Urinary bladder (tissue), 3 donors: ENCODE measurements at regions not wholly inside any gene's neighbourhood (a gene's known extent, or its start where the extent isn't known, plus 50 kb on each side); places are given as distances from the start of the nearest gene placed in this dataset.

Experiments used
- DNase-seq: peaks from one replicate; pipeline ENCODE4 v3.0.0-alpha.2; 2015; ENCODE audit errors: extremely low spot score
- H3K27ac ChIP-seq: one replicate; pipeline ENCODE4 v1.5.1; 2013; ENCODE audit warnings: low read depth, mild to moderate bottlenecking, moderate library complexity
- H3K36me3 ChIP-seq: one replicate; pipeline ENCODE4 v1.6.1; 2013; ENCODE audit warnings: mild to moderate bottlenecking, moderate library complexity; ENCODE audit not compliant: insufficient read depth
- H3K4me1 ChIP-seq: one replicate; pipeline ENCODE4 v1.6.1; 2013; ENCODE audit warnings: mild to moderate bottlenecking, moderate library complexity; ENCODE audit not compliant: insufficient read depth
- H3K4me3 ChIP-seq: one replicate; pipeline ENCODE4 v1.5.1; 2013; ENCODE audit warnings: low read depth, low read length
- WGBS: extraction: QIAGEN DNeasy Blood & Tissue Kit; methylation state at CpG from one replicate; pipeline ENCODE4 v1.1.7; 2013; 5-methylcytosine and 5-hydroxymethylcytosine counted together
- donor health status: healthy with polysubstance abuse.
- donor health status: healthy.

- no peak overlapping the region for H3K27ac ChIP-seq
- H3K4me1 ChIP-seq = no peaks in the 10 kb centered on the region
- no peak for DNase-seq
- WGBS = 79% methylated on average over 5 of the region's 5 CpGs
- no peak overlapping the region for H3K4me3 ChIP-seq
- H3K36me3 ChIP-seq = no peaks in the 10 kb centered on the region
These were observed 105.2 kb upstream of the TAF1B start for GRCh38 chr2:9738062-9738461.

DNA sequence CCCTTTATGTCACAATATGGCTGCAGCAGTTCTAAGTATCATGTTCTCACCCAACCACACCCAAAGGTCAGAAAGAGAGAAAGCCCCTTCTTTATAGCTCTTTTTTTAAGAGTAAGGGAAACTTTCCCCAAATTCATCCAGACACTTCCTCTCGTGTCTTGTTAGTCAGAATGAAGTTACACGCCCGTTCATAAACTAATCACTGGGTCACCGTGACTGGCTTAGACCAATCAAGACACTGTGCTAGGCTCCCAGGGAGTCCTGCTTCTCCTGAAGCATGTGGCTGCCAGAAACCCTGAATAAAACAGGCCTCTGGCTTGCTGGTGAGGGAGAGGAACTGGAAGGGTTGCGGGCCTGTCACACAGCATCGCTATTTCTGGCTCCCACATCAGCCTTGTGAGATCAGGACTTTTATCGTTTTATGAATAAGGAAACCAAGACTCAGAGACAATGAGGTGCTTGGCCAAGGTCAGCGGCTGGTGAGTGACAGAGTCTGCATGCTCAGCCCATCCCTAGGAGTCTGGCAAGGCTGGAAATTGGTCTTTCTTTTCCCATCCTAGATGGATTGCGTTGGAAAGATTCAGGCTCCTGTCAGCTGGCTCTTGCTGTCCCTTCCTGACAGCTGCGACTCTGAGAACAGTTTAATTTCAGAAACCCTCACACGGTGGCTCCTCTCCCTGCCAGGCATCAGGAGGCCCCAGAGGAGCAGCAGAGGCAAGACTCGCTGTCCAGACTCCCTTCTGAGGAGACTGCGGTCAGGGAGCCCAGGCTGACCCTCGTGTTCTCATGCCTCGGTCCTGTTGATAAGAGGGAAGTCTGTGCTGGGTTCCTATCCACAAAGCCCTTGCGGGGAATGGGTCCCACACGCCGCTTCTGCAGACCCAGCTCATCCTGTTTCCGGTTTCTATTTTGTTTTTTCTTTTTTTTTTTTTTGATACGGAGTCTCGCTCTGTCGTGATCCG, 104.5 kb upstream of the TAF1B start:
- Histone ChIP-seq H3K27ac (no peak overlapping the region), H3K36me3 (no peaks in the 10 kb centered on the region), H3K4me1 (no peaks in the 10 kb centered on the region), H3K4me3 (peak overlapping the region; percentile 11)
- WGBS = 37% methylated on average over 23 of the region's 23 CpGs
- DNase-seq = no peak

GRCh38 chr2:9739531-9739964, 103.7 kb upstream of the TAF1B start:
- Histone ChIP-seq H3K4me1 (no peaks in the 10 kb centered on the region), H3K36me3 (no peaks in the 10 kb centered on the region), H3K27ac (no peak overlapping the region), H3K4me3 (peak overlapping the region; percentile 11)
- WGBS = 26% methylated on average over 23 of the region's 23 CpGs
- no peak for DNase-seq

GRCh38 chr2:9740382-9741073, 102.7 kb upstream of the TAF1B start:
- Histone ChIP-seq H3K4me1 (no peaks in the 10 kb centered on the region), H3K36me3 (no peaks in the 10 kb centered on the region), H3K4me3 (no peak overlapping the region), H3K27ac (no peak overlapping the region)
- WGBS = 80% methylated on average over 6 of the region's 6 CpGs
- no peak for DNase-seq

DNA sequence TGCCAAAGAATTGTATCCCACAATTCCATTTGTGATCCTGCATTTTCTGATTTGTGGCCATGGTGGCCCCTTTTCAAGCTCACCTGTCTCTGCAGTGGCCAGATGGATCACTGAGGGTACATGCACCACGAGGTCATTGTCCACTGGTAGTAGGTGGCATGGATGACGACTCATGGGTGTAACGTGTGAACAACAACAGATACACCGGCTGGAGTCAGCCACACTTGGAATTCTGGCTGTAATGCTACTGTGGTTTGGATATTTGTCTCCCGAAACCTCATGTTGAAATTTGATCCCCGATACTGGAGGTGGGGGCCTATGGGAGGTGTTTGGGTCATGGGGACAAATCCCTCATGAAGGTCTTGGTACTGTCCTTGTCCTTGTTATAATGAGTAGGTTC, 102.2 kb upstream of the TAF1B start:
- Histone ChIP-seq H3K4me1 (no peaks in the 10 kb centered on the region), H3K36me3 (no peaks in the 10 kb centered on the region), H3K4me3 (no peak overlapping the region), H3K27ac (no peak overlapping the region)
- WGBS = 84% methylated on average over 6 of the region's 6 CpGs
- no peak for DNase-seq

GRCh38 chr2:9742601-9743000, 100.7 kb upstream of the TAF1B start:
- no peak for DNase-seq
- no peaks in the 10 kb centered on the region for H3K36me3 ChIP-seq
- no peaks in the 10 kb centered on the region for H3K4me1 ChIP-seq
- WGBS = 87% methylated on average over 5 of the region's 5 CpGs
- H3K4me3 ChIP-seq = no peak overlapping the region
- no peak overlapping the region for H3K27ac ChIP-seq

DNA sequence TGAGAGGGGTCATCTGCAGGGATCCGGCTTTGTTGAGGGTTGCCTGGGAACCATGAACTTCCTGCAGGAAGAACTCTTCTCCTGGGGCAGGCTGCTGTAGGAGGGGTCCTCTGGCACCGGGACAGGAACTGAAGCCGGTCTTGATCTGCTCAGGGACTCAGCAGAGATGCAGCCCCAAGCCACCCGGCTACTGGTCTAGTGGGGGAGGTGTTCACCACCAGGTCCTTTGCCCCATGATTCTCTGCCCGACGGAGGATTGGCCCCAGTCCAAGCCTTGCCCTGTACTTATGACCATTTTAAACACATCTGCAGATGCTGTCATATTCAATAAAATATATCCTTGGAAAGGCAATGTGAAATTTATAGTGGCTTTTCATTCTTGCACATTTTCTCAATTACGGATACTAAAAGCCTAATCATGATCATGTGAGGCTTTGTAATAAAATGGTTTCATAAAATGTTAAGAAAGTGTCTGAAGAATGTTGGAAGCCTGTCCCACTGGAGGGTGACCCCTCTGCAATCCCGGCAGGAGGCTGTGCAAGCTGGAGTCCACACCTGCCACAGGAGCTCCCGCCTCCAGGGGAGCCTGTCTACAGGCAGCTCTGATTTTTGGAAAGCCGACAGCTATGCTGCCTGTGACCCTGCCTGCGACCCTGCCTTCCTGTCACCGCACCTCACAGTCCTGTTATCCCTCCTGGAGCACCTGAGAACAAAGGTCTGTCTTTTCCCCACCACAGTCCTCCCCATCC, 98.8 kb upstream of the TAF1B start:
- H3K36me3 ChIP-seq = no peaks in the 10 kb centered on the region
- H3K27ac ChIP-seq = no peak overlapping the region
- 58% methylated on average over 12 of the region's 12 CpGs for WGBS
- DNase-seq = no peak
- H3K4me1 ChIP-seq = no peaks in the 10 kb centered on the region
- H3K4me3 ChIP-seq = no peak overlapping the region

DNA sequence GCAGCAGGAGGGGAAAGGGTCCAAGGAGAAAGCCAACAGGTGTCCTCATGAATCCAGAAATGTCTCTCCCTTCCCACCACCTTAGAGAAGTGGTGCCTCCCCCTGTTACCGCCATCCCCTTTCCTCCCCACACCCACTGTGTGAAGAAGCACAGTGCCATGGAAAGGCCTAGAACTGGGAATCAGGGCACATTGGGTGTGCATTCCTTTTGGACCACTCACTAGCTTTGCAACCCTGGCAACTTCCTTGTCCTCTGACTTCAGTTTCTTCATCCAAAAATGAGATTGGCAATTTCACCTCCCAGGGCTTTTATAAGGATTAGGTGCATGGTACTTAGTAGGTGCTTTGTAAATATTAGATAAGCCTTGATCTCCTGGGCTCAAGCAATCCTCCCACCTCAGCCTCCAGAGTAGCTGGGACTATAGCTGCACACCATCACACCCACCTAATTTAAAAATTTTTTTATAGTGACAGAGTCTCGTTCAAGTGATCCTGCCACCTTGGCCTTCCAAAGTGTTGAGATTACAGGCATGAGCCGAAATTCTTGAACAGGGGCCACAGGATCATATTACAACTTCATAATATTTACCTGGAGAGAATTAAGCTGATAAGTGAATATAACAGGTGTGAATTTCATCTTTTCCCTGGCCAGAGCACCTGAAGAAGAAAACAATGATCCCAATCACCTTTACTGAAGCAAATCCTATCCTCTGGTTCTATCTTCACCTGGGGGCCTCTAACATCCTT, 97.9 kb upstream of the TAF1B start:
- DNase-seq = no peak

GRCh38 chr2:9747396-9747795, 95.9 kb upstream of the TAF1B start:
- no peak overlapping the region for H3K27ac ChIP-seq
- H3K36me3 ChIP-seq = no peaks in the 10 kb centered on the region
- no peak for DNase-seq
- no peak overlapping the region for H3K4me3 ChIP-seq
- no peaks in the 10 kb centered on the region for H3K4me1 ChIP-seq
- WGBS = 80% methylated on average over 4 of the region's 4 CpGs

More for the DNA sequence above, 97.9 kb upstream of the TAF1B start:
- no peaks in the 10 kb centered on the region for H3K4me1 ChIP-seq
- 61% methylated on average over 3 of the region's 3 CpGs for WGBS
- no peak overlapping the region for H3K4me3 ChIP-seq
- no peak overlapping the region for H3K27ac ChIP-seq
- no peaks in the 10 kb centered on the region for H3K36me3 ChIP-seq

DNA sequence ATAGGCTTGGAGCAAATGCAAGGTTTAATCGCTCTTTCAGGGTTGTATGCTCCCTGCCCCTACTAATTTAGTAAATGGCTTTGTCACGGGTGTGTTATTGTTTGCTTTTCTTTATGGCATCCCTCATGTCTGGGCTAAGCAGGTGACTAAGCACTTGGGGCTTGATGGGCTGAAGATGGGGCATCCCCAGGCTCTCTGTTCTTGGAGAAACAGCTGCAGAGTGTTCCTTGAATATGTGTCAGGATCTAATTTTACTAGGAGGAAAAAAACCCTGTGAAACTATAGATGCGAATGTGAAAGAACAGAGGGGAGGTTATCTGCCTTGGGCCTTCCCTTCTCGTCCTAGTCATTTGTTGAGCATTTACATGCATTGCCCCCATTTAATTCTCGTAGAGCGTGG, 94.7 kb upstream of the TAF1B start:
- Histone ChIP-seq H3K4me1 (no peaks in the 10 kb centered on the region), H3K36me3 (no peaks in the 10 kb centered on the region), H3K4me3 (no peak overlapping the region), H3K27ac (no peak overlapping the region)
- no peak for DNase-seq
- 86% methylated on average over 6 of the region's 6 CpGs for WGBS

- H3K4me3 ChIP-seq = no peak overlapping the region
- H3K36me3 ChIP-seq = no peaks in the 10 kb centered on the region
- no peaks in the 10 kb centered on the region for H3K4me1 ChIP-seq
- 91% methylated on average over 9 of the region's 9 CpGs for WGBS
- no peak overlapping the region for H3K27ac ChIP-seq
- no peak for DNase-seq
These were observed 93.6 kb upstream of the TAF1B start for GRCh38 chr2:9749546-9750223.

DNA sequence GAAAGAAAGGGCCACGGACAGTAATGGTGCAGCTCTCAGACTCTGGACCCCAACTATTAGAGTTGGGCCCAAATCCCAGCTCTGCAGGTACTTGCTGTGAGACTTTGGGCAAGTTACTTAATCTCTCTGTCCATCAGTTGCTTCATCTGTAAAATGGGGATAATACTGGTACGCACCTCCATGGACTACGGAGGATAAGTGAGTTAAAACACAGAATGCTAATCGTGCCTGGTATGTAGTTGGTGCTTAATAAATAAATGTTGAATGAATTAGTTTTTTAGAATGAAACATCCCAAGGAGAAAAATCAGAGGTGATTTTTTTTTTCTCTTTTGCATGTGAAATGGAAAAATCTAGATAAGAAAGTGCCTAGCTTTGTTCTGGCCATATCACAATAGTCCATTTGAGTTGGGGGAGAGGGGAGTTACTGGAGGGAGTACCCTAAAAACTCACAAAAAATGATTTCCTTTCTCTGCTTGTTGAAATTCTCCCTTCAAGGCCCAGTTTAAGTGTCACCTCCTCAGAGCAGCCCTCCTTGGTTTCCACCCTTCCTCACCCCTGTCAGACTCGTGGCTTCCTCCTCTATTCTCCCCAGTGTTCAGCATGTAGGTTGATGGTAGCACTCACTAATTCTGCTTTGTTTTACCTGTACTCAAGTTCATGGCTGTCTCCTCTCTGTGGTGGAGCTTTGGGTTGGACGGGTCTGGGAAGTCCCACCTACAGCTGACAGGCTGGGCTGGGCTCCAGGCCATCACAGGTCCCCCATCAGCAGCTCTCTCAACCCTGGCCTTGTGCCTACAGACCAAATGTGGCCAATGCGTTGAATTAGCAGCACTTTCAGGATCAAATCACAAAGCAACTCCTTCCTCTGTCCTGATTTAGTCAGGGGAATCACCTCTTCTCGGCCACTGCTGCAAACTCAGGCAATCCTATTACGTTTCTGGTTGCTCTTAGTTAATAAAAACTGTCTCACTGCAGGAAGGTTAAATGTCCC, 92.8 kb upstream of the TAF1B start:
- WGBS = 72% methylated on average over 9 of the region's 9 CpGs
- no peak for DNase-seq
- Histone ChIP-seq H3K4me1 (no peaks in the 10 kb centered on the region), H3K36me3 (no peaks in the 10 kb centered on the region), H3K4me3 (no peak overlapping the region), H3K27ac (no peak overlapping the region)
